IMR-90 (cell line): ENCODE measurements at regions not wholly inside any gene's neighbourhood (a gene's known extent, or its start where the extent isn't known, plus 50 kb on each side); places are given as distances from the start of the nearest gene placed in this dataset.

Experiments used
- ATAC-seq: fragments of 200-7000 bp; cut with Tn5 transposase; 2 replicates; pipeline ENCODE4 v1.9.1; 2020; ENCODE audit warnings: low read depth, mild to moderate bottlenecking, moderate library complexity
- BruUV-seq: library from RNA; stranded (reverse); fragments of 400-500 nt; replicated peaks from 2 replicates; lab custom pipeline; 2021; lab: Mats Ljungman, UMichigan
- CTCF ChIA-PET: fragments of 300-600 bp; formaldehyde crosslinking; extraction: SDS; loops from one replicate; lab custom pipeline; 2021; ENCODE audit warnings: antibody characterized with exemption; lab: Yijun Ruan, JAX
- POLR2A ChIA-PET: fragments of 300-600 bp; sonication (Branson Sonifier 250); formaldehyde crosslinking; loops from one replicate; lab custom pipeline; 2022; ENCODE audit warnings: antibody characterized with exemption; ENCODE audit not compliant: unreplicated experiment; lab: Charles Lee
- DNase-seq: peaks from one replicate; pipeline ENCODE4 v3.0.0; 2013
- H2AFZ ChIP-seq: replicated peaks from 2 replicates; pipeline ENCODE3; 2013; ENCODE audit warnings: low read length, mild to moderate bottlenecking; ENCODE audit not compliant: poor library complexity
- H2AK5ac ChIP-seq: 2 replicates; pipeline ENCODE4 v1.6.1; 2013; ENCODE audit warnings: low read depth, low read length, inconsistent platforms
- H2AK9ac ChIP-seq: replicated peaks from 2 replicates; pipeline ENCODE3; 2013; ENCODE audit warnings: mild to moderate bottlenecking, low read depth, low read length, moderate library complexity; ENCODE audit not compliant: poor library complexity
- H2BK120ac ChIP-seq: 2 replicates; pipeline ENCODE4 v1.6.1; 2013; ENCODE audit warnings: low read depth, low read length, inconsistent platforms
- H2BK15ac ChIP-seq: 3 replicates; pipeline ENCODE4 v1.6.1; 2013; ENCODE audit warnings: low read depth, low read length, inconsistent platforms
- H2BK20ac ChIP-seq: 2 replicates; pipeline ENCODE4 v1.6.1; 2013; ENCODE audit warnings: low read depth, mild to moderate bottlenecking, inconsistent platforms, low read length, moderate library complexity
- H2BK5ac ChIP-seq: 2 replicates; pipeline ENCODE4 v1.6.1; 2013; ENCODE audit warnings: mild to moderate bottlenecking, low read depth, low read length, inconsistent platforms; ENCODE audit not compliant: poor library complexity, severe bottlenecking
- H3K14ac ChIP-seq: replicated peaks from 2 replicates; pipeline ENCODE4 v1.6.1; 2013; ENCODE audit warnings: low read depth, low read length, inconsistent platforms
- H3K18ac ChIP-seq: 2 replicates; pipeline ENCODE4 v1.6.1; 2013; ENCODE audit warnings: low read depth, low read length, control low read depth
- H3K23ac ChIP-seq: 2 replicates; pipeline ENCODE4 v1.6.1; 2013; ENCODE audit warnings: low read depth, low read length, inconsistent platforms
- H3K27ac ChIP-seq: 2 replicates; pipeline ENCODE4 v1.5.1; 2013; ENCODE audit warnings: mild to moderate bottlenecking, control low read depth, low read length; ENCODE audit not compliant: insufficient read depth
- H3K27me3 ChIP-seq: 2 replicates; pipeline ENCODE4 v1.6.1; 2013; ENCODE audit warnings: low read length; ENCODE audit not compliant: control insufficient read depth, insufficient read depth
- H3K36me3 ChIP-seq: 2 replicates; pipeline ENCODE4 v1.6.1; 2013; ENCODE audit warnings: low read length, mixed read lengths; ENCODE audit not compliant: control insufficient read depth, insufficient read depth
- H3K4ac ChIP-seq: 2 replicates; pipeline ENCODE4 v1.6.1; 2013; ENCODE audit warnings: low read depth, low read length, inconsistent platforms
- H3K4me1 ChIP-seq: 2 replicates; pipeline ENCODE4 v1.6.1; 2013; ENCODE audit warnings: low read length, mixed read lengths; ENCODE audit not compliant: control insufficient read depth, insufficient read depth
- H3K4me2 ChIP-seq: 2 replicates; pipeline ENCODE4 v1.6.1; 2013; ENCODE audit warnings: low read depth, mild to moderate bottlenecking, control low read depth, low read length, moderate library complexity
- H3K4me3 ChIP-seq: 2 replicates; pipeline ENCODE4 v1.5.1; 2013; ENCODE audit warnings: low read depth, mild to moderate bottlenecking, control low read depth, low read length, moderate library complexity; ENCODE audit not compliant: insufficient read depth
- H3K56ac ChIP-seq: 2 replicates; pipeline ENCODE4 v1.6.1; 2013; ENCODE audit warnings: low read length, inconsistent platforms; ENCODE audit not compliant: insufficient read depth; ENCODE audit errors: extremely low read depth
- H3K79me1 ChIP-seq, 2 experiments: 2 replicates each; pipeline ENCODE4 v1.6.1; 2013; ENCODE audit warnings: low read length in 2 of 2, inconsistent platforms in 1 of 2, low read depth in 1 of 2
- H3K9ac ChIP-seq: 2 replicates; pipeline ENCODE4 v1.6.1; 2013; ENCODE audit warnings: low read depth, low read length, control low read depth
- H3K9me1 ChIP-seq: 2 replicates; pipeline ENCODE4 v1.6.1; 2013; ENCODE audit warnings: low read length, inconsistent platforms; ENCODE audit not compliant: insufficient read depth
- H3K9me3 ChIP-seq: 2 replicates; pipeline ENCODE4 v1.6.1; 2013; ENCODE audit warnings: low read length; ENCODE audit not compliant: control insufficient read depth, insufficient read depth
- H4K20me1 ChIP-seq: 2 replicates; pipeline ENCODE4 v1.6.1; 2013; ENCODE audit warnings: low read length, inconsistent platforms; ENCODE audit not compliant: insufficient read depth
- H4K5ac ChIP-seq: 2 replicates; pipeline ENCODE4 v1.6.1; 2013; ENCODE audit warnings: mild to moderate bottlenecking, low read depth, low read length, control low read depth
- H4K8ac ChIP-seq, 2 experiments: 2 replicates each; pipeline ENCODE4 v1.6.1; 2013; ENCODE audit warnings: low read depth in 2 of 2, low read length in 2 of 2, control low read depth in 1 of 2, inconsistent platforms in 1 of 2
- H4K91ac ChIP-seq: 2 replicates; pipeline ENCODE4 v1.6.1; 2013; ENCODE audit warnings: low read depth, low read length, inconsistent platforms; ENCODE audit not compliant: insufficient read depth
- CEBPB ChIP-seq: IDR thresholded peaks from 2 replicates; pipeline ENCODE4 v1.6.1; 2012; ENCODE audit warnings: low read depth, low read length, improper control_type of control experiment
- CHD1 ChIP-seq: IDR thresholded peaks from 2 replicates; pipeline ENCODE4 v1.6.1; 2012; ENCODE audit warnings: low read depth, low read length, improper control_type of control experiment
- CTCF ChIP-seq: conservative IDR thresholded peaks from 2 replicates; pipeline ENCODE4 v1.5.1; 2012; ENCODE audit warnings: mild to moderate bottlenecking, low read depth, low read length, improper control_type of control experiment
- FOS ChIP-seq: fragments of 150-350 bp; IDR thresholded peaks from 2 replicates; pipeline ENCODE4 v1.6.1; 2016; ENCODE audit warnings: low read depth, low read length
- MXI1 ChIP-seq: IDR thresholded peaks from 2 replicates; pipeline ENCODE4 v1.6.1; 2012; ENCODE audit warnings: low read depth, mild to moderate bottlenecking, low read length, moderate library complexity, borderline replicate concordance
- NFE2L2 ChIP-seq: fragments of 150-350 bp; IDR thresholded peaks from 2 replicates; pipeline ENCODE4 v1.6.1; 2016; ENCODE audit warnings: low read depth, mild to moderate bottlenecking, low read length
- RAD21 ChIP-seq: IDR thresholded peaks from 2 replicates; pipeline ENCODE4 v1.6.1; 2012; ENCODE audit warnings: low read length, improper control_type of control experiment
- WGBS, 2 experiments: methylation state at CpG; one replicate each; pipeline versions ENCODE4 v1.1.5 to v1.1.7; 2013; ENCODE audit warnings: missing lambda C conversion rate in 2 of 2; ENCODE audit not compliant: insufficient read length in 1 of 2; ENCODE audit errors: extremely low coverage in 2 of 2; 5-methylcytosine and 5-hydroxymethylcytosine counted together
- dilution Hi-C: fragments of 300-500 bp; cut with HindIII; formaldehyde crosslinking; loops from one replicate; pipeline ENCODE4 v1.14.3; 2018; ENCODE audit warnings: low sequenced_read_pairs; ENCODE audit not compliant: unreplicated experiment
- in situ Hi-C: fragments of 300-500 bp; cut with MboI; formaldehyde crosslinking; loops from 3 replicates; pipeline ENCODE4 v1.14.3; 2019; ENCODE audit warnings: low sequenced_read_pairs, inconsistent platforms, mixed read lengths
- intact Hi-C: fragments of 100-400 bp; cut with micrococcal nuclease; formaldehyde crosslinking; loops from 2 replicates; pipeline ENCODE4 v1.10.0; 2022

DNA sequence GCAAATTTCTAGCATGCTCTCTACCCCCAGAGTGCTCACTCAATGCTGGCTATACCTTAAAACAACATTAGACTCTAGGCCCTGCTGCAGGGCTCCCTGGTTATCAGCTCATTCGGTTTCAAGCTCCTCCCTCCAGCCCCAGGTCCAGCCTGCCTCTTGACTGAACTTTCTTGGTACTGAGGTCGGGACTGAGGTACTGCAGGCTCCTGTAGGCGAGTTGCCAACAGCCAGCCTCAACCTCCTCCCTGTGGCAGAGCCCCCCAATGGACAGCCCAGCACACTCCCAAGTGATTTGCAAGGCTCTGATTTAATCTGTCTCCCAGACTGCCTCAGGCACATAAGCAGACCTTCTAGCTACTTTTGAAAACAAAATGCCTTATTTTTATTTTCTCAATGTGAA is 73.6 kb upstream of the EIF3M start:
- no peak overlapping the region for H2BK15ac ChIP-seq
- H3K18ac ChIP-seq, result no peak overlapping the region
- TF ChIP-seq MXI1, result no peak
- TF ChIP-seq FOS, result no peak
- TF ChIP-seq CHD1, result no peak
- no peak for TF ChIP-seq CTCF
- TF ChIP-seq NFE2L2, result no peak
- no peak for TF ChIP-seq CEBPB
- TF ChIP-seq RAD21, result no peak
- DNase-seq (no peak), ATAC-seq (no peak)
- in situ Hi-C loops, result no loop called here
- no peak overlapping the region for H3K4me2 ChIP-seq
- H3K14ac ChIP-seq, result no peak overlapping the region
- H3K4me3 ChIP-seq, result no peak overlapping the region
- POLR2A ChIA-PET, result no interaction called here
- H3K9ac ChIP-seq, result no peak overlapping the region
- H3K23ac ChIP-seq, result no peak overlapping the region
- no peak overlapping the region for H2BK120ac ChIP-seq
- no peak overlapping the region for H3K4ac ChIP-seq
- H4K5ac ChIP-seq, result no peak overlapping the region
- no peak overlapping the region for H2AFZ ChIP-seq
- no peaks in the 10 kb centered on the region for H3K36me3 ChIP-seq
- no peak overlapping the region for H4K8ac ChIP-seq
- 27% methylated on average over 2 of the region's 3 CpGs; no CpG with 5 or more reads in 1 of the 2 experiments for whole genome bisulfite sequencing, 2 experiments
- BruUV-seq, result no TSS peak
- no peaks in the 10 kb centered on the region for H3K9me1 ChIP-seq
- H2AK5ac ChIP-seq, result no peak overlapping the region
- no peak overlapping the region for H2AK9ac ChIP-seq
- no peak overlapping the region for H4K91ac ChIP-seq
- H3K79me1 ChIP-seq, result no peaks in the 10 kb centered on the region
- intact Hi-C loops, result no loop called here
- no peaks in the 10 kb centered on the region for H3K4me1 ChIP-seq
- dilution Hi-C loops, result no loop called here
- no peak overlapping the region for H3K56ac ChIP-seq
- CTCF ChIA-PET, result interaction anchor here (0.5 kb wide), 1 partner anchor 248 kb away, joined by 3 read pairs; no protein-coding TSS in a partner anchor
- H3K27me3 ChIP-seq, result no peaks in the 10 kb centered on the region
- H2BK5ac ChIP-seq, result no peak overlapping the region
- no peak overlapping the region for H2BK20ac ChIP-seq
- no peaks in the 10 kb centered on the region for H3K9me3 ChIP-seq
- H4K20me1 ChIP-seq, result no peaks in the 10 kb centered on the region
- H3K27ac ChIP-seq, result no peak overlapping the region
